Tibial artery (tissue), 4 donors: ENCODE measurements at regions not wholly inside any gene's neighbourhood (a gene's known extent, or its start where the extent isn't known, plus 50 kb on each side); places are given as distances from the start of the nearest gene placed in this dataset.

Experiments
- DNase-seq, 2 donors: peaks; one replicate each; pipeline ENCODE4 v3.0.0-alpha.2; 2019
- H3K27ac ChIP-seq, 2 donors: fragments of 200-600 bp; sonication (generic) in 1 of 2; 1 replicate in 1 of 2; 2 replicates in 1 of 2; pipeline ENCODE4 v1.5.1; 2018 to 2019; ENCODE audit warnings: mild to moderate bottlenecking in 1 of 2
- H3K27me3 ChIP-seq, 2 donors: fragments of 200-600 bp; sonication (generic) in 1 of 2; one replicate each; pipeline versions ENCODE4 v1.5.1 to v1.6.0; 2016 to 2019
- H3K36me3 ChIP-seq, 3 donors: fragments of 200-600 bp; sonication (generic) in 2 of 3; one replicate each; pipeline ENCODE4 v1.5.1; 2016 to 2019; ENCODE audit warnings: mild to moderate bottlenecking in 2 of 3
- H3K4me1 ChIP-seq, 4 donors: fragments of 200-600 bp; sonication (generic) in 2 of 4; 1 replicate in 3 of 4; 2 replicates in 1 of 4; pipeline ENCODE4 v1.5.1; 2016 to 2019
- H3K4me3 ChIP-seq, 2 donors: fragments of 200-600 bp; sonication (generic) in 1 of 2; 1 replicate in 1 of 2; 2 replicates in 1 of 2; pipeline ENCODE4 v1.5.1; 2018 to 2019; ENCODE audit warnings: mild to moderate bottlenecking in 2 of 2
- H3K9me3 ChIP-seq, 3 donors: fragments of 200-600 bp; sonication (generic) in 1 of 3; one replicate each; pipeline ENCODE4 v1.5.1; 2016 to 2019
- intact Hi-C: fragments of 100-400 bp; cut with DNase I; formaldehyde crosslinking; loops from one replicate; pipeline ENCODE4 v1.15.0; 2023; ENCODE audit warnings: low total_unique reads
- TF ChIP-seq, protein P1 (sequence below), 2 experiments: fragments of 200-600 bp in 1 of 2; fragments of 450-650 bp in 1 of 2; IDR thresholded peaks; one replicate each; pipeline ENCODE4 v1.5.1; 2017 to 2019; ENCODE audit warnings: antibody characterized with exemption in 2 of 2, mild to moderate bottlenecking in 1 of 2, moderate library complexity in 1 of 2

DNA sequence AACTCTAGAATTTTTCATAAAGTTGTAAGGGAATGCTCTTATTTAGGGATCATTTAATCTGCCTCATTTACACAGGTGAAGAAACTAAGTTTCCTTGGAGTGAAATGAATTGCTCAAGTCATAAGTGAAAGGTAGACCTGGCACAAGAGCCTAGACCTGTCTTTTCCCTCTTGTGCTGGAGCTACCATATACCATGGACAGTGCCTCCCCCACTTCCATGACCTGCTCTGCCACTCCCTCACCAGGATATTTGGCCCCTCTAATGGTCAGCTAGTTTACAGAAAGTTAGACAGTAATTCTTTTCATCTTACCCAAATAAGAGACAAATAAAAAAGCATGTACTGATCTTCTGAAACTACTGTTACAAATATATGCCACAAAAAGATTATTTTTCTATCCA is 105.5 kb upstream of the ACO1 start:
- Histone ChIP-seq H3K4me3 (no peak overlapping the region), H3K4me1 (no peaks in the 10 kb centered on the region), H3K36me3 (no peaks in the 10 kb centered on the region), H3K27ac (no peak overlapping the region), H3K9me3 (no peaks in the 10 kb centered on the region), H3K27me3 (no peaks in the 10 kb centered on the region)
- DNase-seq: no peak
- TF ChIP-seq, protein P1, sequence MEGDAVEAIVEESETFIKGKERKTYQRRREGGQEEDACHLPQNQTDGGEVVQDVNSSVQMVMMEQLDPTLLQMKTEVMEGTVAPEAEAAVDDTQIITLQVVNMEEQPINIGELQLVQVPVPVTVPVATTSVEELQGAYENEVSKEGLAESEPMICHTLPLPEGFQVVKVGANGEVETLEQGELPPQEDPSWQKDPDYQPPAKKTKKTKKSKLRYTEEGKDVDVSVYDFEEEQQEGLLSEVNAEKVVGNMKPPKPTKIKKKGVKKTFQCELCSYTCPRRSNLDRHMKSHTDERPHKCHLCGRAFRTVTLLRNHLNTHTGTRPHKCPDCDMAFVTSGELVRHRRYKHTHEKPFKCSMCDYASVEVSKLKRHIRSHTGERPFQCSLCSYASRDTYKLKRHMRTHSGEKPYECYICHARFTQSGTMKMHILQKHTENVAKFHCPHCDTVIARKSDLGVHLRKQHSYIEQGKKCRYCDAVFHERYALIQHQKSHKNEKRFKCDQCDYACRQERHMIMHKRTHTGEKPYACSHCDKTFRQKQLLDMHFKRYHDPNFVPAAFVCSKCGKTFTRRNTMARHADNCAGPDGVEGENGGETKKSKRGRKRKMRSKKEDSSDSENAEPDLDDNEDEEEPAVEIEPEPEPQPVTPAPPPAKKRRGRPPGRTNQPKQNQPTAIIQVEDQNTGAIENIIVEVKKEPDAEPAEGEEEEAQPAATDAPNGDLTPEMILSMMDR (IDR thresholded peaks at IDR 0.05): no peak
- intact Hi-C loops: no loop called here

DNA sequence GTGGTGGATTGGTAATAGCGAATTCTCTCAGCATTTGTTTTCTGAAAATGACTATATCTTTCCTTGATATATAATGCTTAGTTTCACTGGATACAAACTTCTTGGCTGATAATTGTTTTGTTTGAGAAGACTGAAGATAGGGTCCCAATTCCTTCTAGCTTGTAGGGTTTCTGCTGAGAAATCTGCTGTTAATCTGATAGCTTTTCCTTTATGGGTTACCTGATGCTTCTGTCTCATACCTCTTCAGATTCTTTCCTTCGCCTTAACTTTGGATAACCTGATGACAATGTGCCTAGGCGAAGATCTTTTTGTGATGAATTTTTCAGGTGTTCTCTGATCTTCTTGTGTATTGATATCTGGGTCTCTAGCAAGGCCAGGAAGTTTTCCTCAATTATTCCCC is 94.7 kb upstream of the ACO1 start:
- Histone ChIP-seq H3K36me3 (no peaks in the 10 kb centered on the region), H3K27me3 (no peaks in the 10 kb centered on the region), H3K27ac (no peak overlapping the region), H3K4me3 (no peak overlapping the region), H3K9me3 (no peaks in the 10 kb centered on the region), H3K4me1 (no peaks in the 10 kb centered on the region)
- no peak for DNase-seq
- TF ChIP-seq, protein P1 (IDR thresholded peaks at IDR 0.05): no peak
- intact Hi-C loops: no loop called here

DNA sequence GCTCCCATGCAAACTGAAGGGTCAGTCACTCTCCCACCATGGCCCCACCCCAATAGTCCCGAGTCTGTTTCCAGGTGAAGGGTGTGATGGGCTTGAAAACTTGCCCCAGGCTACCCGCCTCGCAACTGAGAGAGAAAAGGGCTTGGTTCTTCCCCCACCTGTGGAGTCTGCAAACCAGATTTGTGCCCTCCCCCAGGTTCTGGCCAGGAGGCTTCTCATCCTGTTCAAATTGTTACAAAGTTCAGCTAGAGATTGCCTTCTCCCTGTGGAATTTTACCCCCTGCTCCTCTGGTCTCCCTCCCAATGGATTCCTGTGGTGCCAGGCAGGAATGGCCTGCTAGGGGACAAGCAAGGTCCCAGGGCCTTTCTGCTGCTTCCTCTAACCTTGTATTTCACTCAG is 93.1 kb upstream of the ACO1 start:
- H3K36me3 ChIP-seq: no peaks in the 10 kb centered on the region
- TF ChIP-seq, protein P1 (IDR thresholded peaks at IDR 0.05): no peak
- intact Hi-C loops: no loop called here
- no peak overlapping the region for H3K4me3 ChIP-seq
- H3K27me3 ChIP-seq: no peaks in the 10 kb centered on the region
- H3K27ac ChIP-seq: no peak overlapping the region
- no peak for DNase-seq
- H3K4me1 ChIP-seq: no peaks in the 10 kb centered on the region
- H3K9me3 ChIP-seq: no peaks in the 10 kb centered on the region

DNA sequence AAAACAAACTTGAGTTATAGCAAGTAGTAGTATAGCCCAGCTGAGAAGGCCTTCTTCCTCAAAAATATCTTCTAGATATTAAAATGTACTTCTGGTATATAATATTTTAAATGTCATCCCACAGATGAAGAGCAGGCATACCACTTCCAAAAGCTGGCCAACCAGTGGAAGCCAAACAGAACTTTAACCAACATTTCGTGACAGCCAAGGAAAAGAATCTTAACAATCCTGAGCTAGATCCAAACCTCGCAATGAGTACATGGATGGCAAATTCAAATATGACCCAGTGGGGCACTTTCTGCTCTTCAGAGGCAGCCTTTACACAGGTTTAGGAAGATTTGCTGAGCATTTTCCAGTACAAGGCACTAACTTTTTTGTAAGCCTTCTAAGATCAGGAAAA is 91.8 kb upstream of the ACO1 start:
- no peaks in the 10 kb centered on the region for H3K4me1 ChIP-seq

DNA sequence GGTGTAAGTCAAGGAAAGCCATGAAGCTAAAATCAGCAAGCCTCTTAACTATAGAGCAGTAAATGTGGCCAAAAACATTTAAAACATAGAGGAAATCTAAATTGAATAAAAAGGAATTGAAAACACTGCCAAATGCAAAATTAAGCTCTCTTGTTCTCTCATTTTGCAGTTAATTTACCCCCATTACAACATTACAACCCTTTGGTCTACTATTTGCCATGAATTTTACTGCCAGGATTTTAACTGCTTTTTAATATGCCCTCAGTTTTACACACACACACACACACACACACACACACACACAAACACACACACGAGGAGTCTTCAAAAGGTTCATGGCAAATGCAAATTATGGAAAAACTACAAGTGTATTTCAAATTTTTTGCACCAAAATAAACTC is 91.4 kb upstream of the ACO1 start:
- Histone ChIP-seq H3K4me3 (no peak overlapping the region), H3K4me1 (no peaks in the 10 kb centered on the region), H3K36me3 (no peaks in the 10 kb centered on the region), H3K9me3 (no peaks in the 10 kb centered on the region), H3K27me3 (no peaks in the 10 kb centered on the region), H3K27ac (no peak overlapping the region)
- DNase-seq: no peak
- TF ChIP-seq, protein P1 (IDR thresholded peaks at IDR 0.05): no peak
- intact Hi-C loops: no loop called here

More for the DNA sequence above, 91.8 kb upstream of the ACO1 start:
- H3K9me3 ChIP-seq: no peaks in the 10 kb centered on the region
- no peaks in the 10 kb centered on the region for H3K27me3 ChIP-seq
- TF ChIP-seq, protein P1 (IDR thresholded peaks at IDR 0.05): no peak
- DNase-seq: no peak
- no peaks in the 10 kb centered on the region for H3K36me3 ChIP-seq
- intact Hi-C loops: no loop called here
- H3K27ac ChIP-seq: no peak overlapping the region
- H3K4me3 ChIP-seq: no peak overlapping the region

DNA sequence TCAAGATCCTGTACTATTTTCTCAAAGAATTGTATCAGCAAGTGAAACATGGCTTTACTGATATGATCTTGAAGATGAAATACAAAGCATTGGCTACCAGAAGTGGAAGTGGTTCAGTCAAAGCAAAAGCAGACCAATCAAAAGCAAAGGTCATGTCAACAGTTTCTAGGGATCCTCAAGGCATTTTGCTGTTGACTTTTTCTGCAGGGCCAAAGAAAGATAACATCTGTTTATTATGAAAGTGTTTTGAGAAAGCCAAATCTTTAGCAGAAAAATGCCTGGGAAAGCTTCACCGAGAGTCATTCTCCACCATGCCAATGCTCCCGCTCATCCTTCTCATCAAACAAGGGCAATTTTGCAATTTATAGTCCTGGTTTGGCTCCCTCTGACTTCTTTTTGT is 90.3 kb upstream of the ACO1 start:
- DNase-seq: no peak
- Histone ChIP-seq H3K27me3 (no peaks in the 10 kb centered on the region), H3K27ac (no peak overlapping the region), H3K36me3 (no peaks in the 10 kb centered on the region), H3K9me3 (no peaks in the 10 kb centered on the region), H3K4me3 (no peak overlapping the region), H3K4me1 (no peaks in the 10 kb centered on the region)
- TF ChIP-seq, protein P1 (IDR thresholded peaks at IDR 0.05): no peak
- intact Hi-C loops: no loop called here
